ENCODE measurements at regions not wholly inside any gene's neighbourhood (a gene's known extent, or its start where the extent isn't known, plus 50 kb on each side); places are given as distances from the start of the nearest gene placed in this dataset.

DNA sequence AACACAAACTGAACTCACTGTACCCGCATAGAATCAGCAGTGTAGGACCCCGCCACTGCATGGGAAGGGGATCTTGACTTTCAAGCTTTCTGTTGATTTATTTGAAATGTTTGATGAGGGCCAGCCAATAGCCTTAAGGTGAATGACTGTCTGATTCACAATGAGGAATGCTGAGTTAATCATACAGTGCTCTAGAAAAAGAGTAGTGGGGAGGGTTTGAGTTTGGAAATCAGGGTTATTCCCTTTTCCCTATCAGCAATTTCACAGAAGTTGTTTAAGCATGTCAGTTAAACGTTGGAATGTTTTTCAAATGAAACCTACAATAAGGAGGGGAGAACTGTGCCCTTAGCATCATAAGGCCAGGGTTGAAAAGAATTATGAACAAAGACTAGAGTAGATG is 937.5 kb downstream of the GRID1 start:
- no peaks in the 10 kb centered on the region for H3K27me3 Mint-ChIP-seq (ENCODE audit: low read depth)
- H3K4me1 Mint-ChIP-seq = peaks cover 5% of the 10 kb centered on the region
- no peak overlapping the region for H3K4me3 Mint-ChIP-seq
- H3K27ac Mint-ChIP-seq = no peak overlapping the region
- DNase-seq (ENCODE audit: low spot score in 2 of 2, unreplicated experiment in 2 of 2) = no peak
- H3K36me3 Mint-ChIP-seq = no peaks in the 10 kb centered on the region
- TF ChIP-seq, protein P1, sequence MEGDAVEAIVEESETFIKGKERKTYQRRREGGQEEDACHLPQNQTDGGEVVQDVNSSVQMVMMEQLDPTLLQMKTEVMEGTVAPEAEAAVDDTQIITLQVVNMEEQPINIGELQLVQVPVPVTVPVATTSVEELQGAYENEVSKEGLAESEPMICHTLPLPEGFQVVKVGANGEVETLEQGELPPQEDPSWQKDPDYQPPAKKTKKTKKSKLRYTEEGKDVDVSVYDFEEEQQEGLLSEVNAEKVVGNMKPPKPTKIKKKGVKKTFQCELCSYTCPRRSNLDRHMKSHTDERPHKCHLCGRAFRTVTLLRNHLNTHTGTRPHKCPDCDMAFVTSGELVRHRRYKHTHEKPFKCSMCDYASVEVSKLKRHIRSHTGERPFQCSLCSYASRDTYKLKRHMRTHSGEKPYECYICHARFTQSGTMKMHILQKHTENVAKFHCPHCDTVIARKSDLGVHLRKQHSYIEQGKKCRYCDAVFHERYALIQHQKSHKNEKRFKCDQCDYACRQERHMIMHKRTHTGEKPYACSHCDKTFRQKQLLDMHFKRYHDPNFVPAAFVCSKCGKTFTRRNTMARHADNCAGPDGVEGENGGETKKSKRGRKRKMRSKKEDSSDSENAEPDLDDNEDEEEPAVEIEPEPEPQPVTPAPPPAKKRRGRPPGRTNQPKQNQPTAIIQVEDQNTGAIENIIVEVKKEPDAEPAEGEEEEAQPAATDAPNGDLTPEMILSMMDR (IDR thresholded peaks at IDR 0.05; ENCODE audit: unreplicated experiment) = no peak
- H3K9me3 Mint-ChIP-seq = no peaks in the 10 kb centered on the region

DNA sequence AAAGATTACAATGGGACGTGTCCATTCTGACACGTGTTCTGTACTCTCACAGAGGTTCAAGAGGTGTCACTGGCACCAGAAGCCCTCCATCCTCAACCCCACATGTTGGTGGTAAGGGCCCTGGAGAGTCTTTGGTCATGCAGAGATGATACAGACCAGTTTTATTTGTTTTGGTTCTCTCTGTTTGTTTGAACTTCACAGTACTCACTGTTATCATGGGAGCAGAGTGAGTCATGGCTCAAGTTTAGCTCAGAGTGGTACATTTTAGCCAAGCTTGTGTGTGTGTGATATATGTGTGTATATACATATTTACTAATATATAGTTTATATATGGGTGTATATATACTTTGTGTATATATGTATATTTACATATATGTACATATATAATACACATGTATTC is 935.6 kb downstream of the GRID1 start:
- no peaks in the 10 kb centered on the region for H3K36me3 Mint-ChIP-seq
- peaks cover 5% of the 10 kb centered on the region for H3K4me1 Mint-ChIP-seq
- H3K27me3 Mint-ChIP-seq (ENCODE audit: low read depth) = no peaks in the 10 kb centered on the region
- no peak overlapping the region for H3K27ac Mint-ChIP-seq
- H3K4me3 Mint-ChIP-seq = no peak overlapping the region
- DNase-seq (ENCODE audit: low spot score in 2 of 2, unreplicated experiment in 2 of 2) = no peak
- no peaks in the 10 kb centered on the region for H3K9me3 Mint-ChIP-seq
- TF ChIP-seq, protein P1 (IDR thresholded peaks at IDR 0.05; ENCODE audit: unreplicated experiment) = no peak

DNA sequence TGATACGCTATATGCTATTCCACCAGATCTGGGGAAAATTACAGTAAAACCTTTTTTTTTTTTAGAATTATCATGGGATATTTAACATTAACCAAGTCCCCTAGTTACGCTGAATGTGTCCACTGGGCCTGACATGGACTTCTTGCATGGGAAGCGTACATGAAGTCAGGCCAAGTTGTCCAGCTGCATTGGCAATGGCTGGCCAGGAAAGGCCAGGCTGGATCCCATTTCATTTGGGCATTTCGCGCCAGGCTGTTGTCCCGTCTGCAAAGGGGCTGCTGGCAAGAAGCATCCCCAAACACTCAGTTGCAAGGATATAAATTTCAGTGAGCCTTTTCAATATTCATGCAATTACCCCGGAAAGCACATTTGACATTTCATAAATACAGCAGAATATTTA is 933.3 kb downstream of the GRID1 start:
- TF ChIP-seq, protein P1 (IDR thresholded peaks at IDR 0.05; ENCODE audit: unreplicated experiment) = no peak
- H3K9me3 Mint-ChIP-seq = no peaks in the 10 kb centered on the region
- no peak overlapping the region for H3K27ac Mint-ChIP-seq
- H3K4me3 Mint-ChIP-seq = no peak overlapping the region
- H3K4me1 Mint-ChIP-seq = peaks cover 5% of the 10 kb centered on the region
- H3K27me3 Mint-ChIP-seq (ENCODE audit: low read depth) = no peaks in the 10 kb centered on the region
- no peak for DNase-seq (ENCODE audit: low spot score in 2 of 2, unreplicated experiment in 2 of 2)
- no peaks in the 10 kb centered on the region for H3K36me3 Mint-ChIP-seq

DNA sequence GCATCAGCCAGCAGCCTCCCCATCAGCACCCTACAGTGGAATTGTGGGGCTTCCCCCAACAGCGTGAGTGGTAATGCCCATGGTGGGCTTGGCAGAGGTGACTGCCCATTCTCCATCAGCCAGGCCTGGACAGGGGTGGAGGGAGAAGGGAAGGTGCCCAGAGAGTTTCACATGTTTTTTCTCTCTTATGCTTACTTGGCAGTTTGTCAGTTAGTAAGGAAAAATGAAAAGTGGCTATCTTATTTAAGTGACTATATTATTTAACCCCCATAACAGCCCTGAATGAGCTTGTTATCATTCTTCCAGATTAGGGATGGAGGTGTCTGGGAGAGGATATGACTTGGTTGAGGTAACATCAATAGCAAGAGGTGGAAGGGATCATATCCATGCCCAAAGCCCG is 921.7 kb downstream of the GRID1 start:
- no peak overlapping the region for H3K27ac Mint-ChIP-seq
- no peak overlapping the region for H3K4me3 Mint-ChIP-seq
- peaks cover 4% of the 10 kb centered on the region for H3K4me1 Mint-ChIP-seq
- H3K36me3 Mint-ChIP-seq = no peaks in the 10 kb centered on the region
- H3K27me3 Mint-ChIP-seq (ENCODE audit: low read depth) = peaks cover 2% of the 10 kb centered on the region
- DNase-seq (ENCODE audit: low spot score in 2 of 2, unreplicated experiment in 2 of 2) = no peak
- TF ChIP-seq, protein P1 (IDR thresholded peaks at IDR 0.05; ENCODE audit: unreplicated experiment) = no peak
- peaks cover 2% of the 10 kb centered on the region for H3K9me3 Mint-ChIP-seq

DNA sequence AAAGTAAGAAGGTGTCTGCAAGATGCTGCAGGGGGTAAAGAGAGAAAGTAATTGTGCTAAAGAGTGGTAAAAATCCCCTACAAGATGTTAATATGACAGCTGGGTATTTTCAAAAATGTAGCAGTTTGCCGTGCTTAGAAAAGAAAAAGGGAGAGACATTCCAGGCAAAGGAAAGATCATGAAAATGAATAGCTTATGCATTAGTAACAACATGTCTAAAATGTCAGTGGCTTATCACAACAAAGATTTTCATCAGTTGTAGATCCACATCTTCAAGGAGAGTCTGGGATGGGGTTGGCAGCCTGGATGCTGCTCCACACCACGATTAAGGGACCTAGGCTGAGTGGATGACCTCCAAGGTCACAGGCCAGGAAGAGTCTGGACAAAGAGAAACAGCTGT is 920.9 kb downstream of the GRID1 start:
- no peak overlapping the region for H3K4me3 Mint-ChIP-seq
- no peaks in the 10 kb centered on the region for H3K36me3 Mint-ChIP-seq
- H3K27me3 Mint-ChIP-seq (ENCODE audit: low read depth) = peaks cover 2% of the 10 kb centered on the region
- peaks cover 4% of the 10 kb centered on the region for H3K4me1 Mint-ChIP-seq
- no peak for DNase-seq (ENCODE audit: low spot score in 2 of 2, unreplicated experiment in 2 of 2)
- no peak overlapping the region for H3K27ac Mint-ChIP-seq
- TF ChIP-seq, protein P1 (IDR thresholded peaks at IDR 0.05; ENCODE audit: unreplicated experiment) = no peak
- H3K9me3 Mint-ChIP-seq = peaks cover 3% of the 10 kb centered on the region

DNA sequence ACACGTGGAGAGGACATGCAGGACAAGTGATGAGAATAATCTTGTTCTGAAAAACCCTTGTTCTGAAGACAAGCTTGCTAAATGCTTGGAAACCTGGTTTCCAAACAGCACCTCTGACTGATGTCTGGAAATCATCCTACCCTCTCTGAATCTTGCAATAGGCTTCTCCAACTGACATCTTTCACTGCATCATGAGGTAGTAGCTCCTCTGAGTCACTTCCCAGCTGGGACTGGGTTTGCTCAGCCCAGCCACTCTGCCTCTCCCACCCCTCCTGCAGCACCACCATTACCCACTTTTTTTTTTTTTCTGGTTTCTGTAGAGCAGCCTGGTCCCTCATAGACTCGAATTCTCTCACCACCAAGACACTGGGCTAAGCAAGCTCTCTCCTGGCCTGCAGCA is 919.8 kb downstream of the GRID1 start:
- H3K36me3 Mint-ChIP-seq = no peaks in the 10 kb centered on the region
- H3K27me3 Mint-ChIP-seq (ENCODE audit: low read depth) = peaks cover 2% of the 10 kb centered on the region
- H3K9me3 Mint-ChIP-seq = peaks cover 3% of the 10 kb centered on the region
- DNase-seq (ENCODE audit: low spot score in 2 of 2, unreplicated experiment in 2 of 2) = no peak
- no peak overlapping the region for H3K27ac Mint-ChIP-seq
- peaks cover 4% of the 10 kb centered on the region for H3K4me1 Mint-ChIP-seq
- TF ChIP-seq, protein P1 (IDR thresholded peaks at IDR 0.05; ENCODE audit: unreplicated experiment) = no peak
- no peak overlapping the region for H3K4me3 Mint-ChIP-seq

Data from mesothelial cell of epicardium (in vitro differentiated cells).